Adrenal gland (tissue), 5 donors: ENCODE measurements at regions not wholly inside any gene's neighbourhood (a gene's known extent, or its start where the extent isn't known, plus 50 kb on each side); places are given as distances from the start of the nearest gene placed in this dataset.

Source experiments
- CTCF ChIP-seq, 6 experiments: fragments of 450-650 bp in 4 of 6; fragments of 200-600 bp in 2 of 6; sonication (generic) in 1 of 6; IDR thresholded peaks; 1 replicate in 5 of 6; 2 replicates in 1 of 6; pipeline versions ENCODE4 v1.5.1 to v1.8.0; 2016 to 2021; ENCODE audit warnings: antibody characterized with exemption in 6 of 6, mild to moderate bottlenecking in 2 of 6, moderate library complexity in 1 of 6
- POLR2A ChIP-seq, 2 donors: fragments of 450-650 bp; IDR thresholded peaks; one replicate each; pipeline ENCODE4 v1.6.1; 2017; ENCODE audit warnings: antibody characterized with exemption in 2 of 2, mild to moderate bottlenecking in 2 of 2, moderate library complexity in 1 of 2
- donor health status: DM: no; HTN: no; CAD: no.

GRCh38 chr9:86667307-86667706, 280.0 kb downstream of the GAS1 start:
- no peak for TF ChIP-seq CTCF (IDR thresholded peaks at IDR 0.05)
- TF ChIP-seq POLR2A (IDR thresholded peaks at IDR 0.05) = no peak
